T-helper 2 cell treated with Interferon-gamma antibody and Interleukin-4, amounts not matched to agents 5 μg/mL and 100 μg/mL, for 36 hours (primary cell): ENCODE measurements at regions not wholly inside any gene's neighbourhood (a gene's known extent, or its start where the extent isn't known, plus 50 kb on each side); places are given as distances from the start of the nearest gene placed in this dataset.

ENCODE experiments used
- DNase-seq: peaks from one replicate; pipeline ENCODE4 v3.0.0; 2021; ENCODE audit warnings: low spot score
- H3K27ac Mint-ChIP-seq: one replicate; pipeline ENCODE4 v1.8.0; 2021; ENCODE audit warnings: mild to moderate bottlenecking, mixed read lengths
- H3K27me3 Mint-ChIP-seq: one replicate; pipeline ENCODE4 v1.8.0; 2021; ENCODE audit warnings: low read depth, mixed read lengths
- H3K36me3 Mint-ChIP-seq: one replicate; pipeline ENCODE4 v1.8.0; 2021; ENCODE audit warnings: low read depth, mixed read lengths
- H3K4me1 Mint-ChIP-seq: one replicate; pipeline ENCODE4 v1.8.0; 2021; ENCODE audit warnings: low read depth, mixed read lengths
- H3K4me3 Mint-ChIP-seq: one replicate; pipeline ENCODE4 v1.8.0; 2022; ENCODE audit warnings: mild to moderate bottlenecking, moderate library complexity, mixed read lengths
- H3K9me3 Mint-ChIP-seq: one replicate; pipeline ENCODE4 v1.8.0; 2021; ENCODE audit warnings: mixed read lengths

- DNase-seq = no peak
- Mint-ChIP-seq H3K27me3 (no peaks in the 10 kb centered on the region), H3K4me1 (no peaks in the 10 kb centered on the region), H3K36me3 (no peaks in the 10 kb centered on the region), H3K4me3 (no peak overlapping the region), H3K9me3 (no peaks in the 10 kb centered on the region), H3K27ac (no peak overlapping the region)
These were observed 167.5 kb upstream of the FRMPD4 start for GRCh38 chrX:11970578-11971359.

GRCh38 chrX:11976663-11977062 is 161.6 kb upstream of the FRMPD4 start:
- H3K36me3 Mint-ChIP-seq = no peaks in the 10 kb centered on the region
- H3K4me1 Mint-ChIP-seq = no peaks in the 10 kb centered on the region
- H3K4me3 Mint-ChIP-seq = no peak overlapping the region
- no peak overlapping the region for H3K27ac Mint-ChIP-seq
- no peaks in the 10 kb centered on the region for H3K9me3 Mint-ChIP-seq
- DNase-seq = no peak
- no peaks in the 10 kb centered on the region for H3K27me3 Mint-ChIP-seq

- Mint-ChIP-seq H3K36me3 (no peaks in the 10 kb centered on the region), H3K27ac (no peak overlapping the region), H3K27me3 (no peaks in the 10 kb centered on the region), H3K9me3 (no peaks in the 10 kb centered on the region), H3K4me3 (no peak overlapping the region), H3K4me1 (no peaks in the 10 kb centered on the region)
- DNase-seq = no peak
These were observed 146.0 kb upstream of the FRMPD4 start for GRCh38 chrX:11992271-11992670.

- no peak overlapping the region for H3K27ac Mint-ChIP-seq
- H3K36me3 Mint-ChIP-seq = no peaks in the 10 kb centered on the region
- no peaks in the 10 kb centered on the region for H3K4me1 Mint-ChIP-seq
- H3K27me3 Mint-ChIP-seq = no peaks in the 10 kb centered on the region
- no peak for DNase-seq
- H3K9me3 Mint-ChIP-seq = no peaks in the 10 kb centered on the region
- H3K4me3 Mint-ChIP-seq = no peak overlapping the region
These were observed 143.1 kb upstream of the FRMPD4 start for GRCh38 chrX:11995146-11995545.

- no peaks in the 10 kb centered on the region for H3K27me3 Mint-ChIP-seq
- no peak for DNase-seq
These were observed 141.5 kb upstream of the FRMPD4 start for GRCh38 chrX:11996810-11997209.

GRCh38 chrX:11998944-11999343 is 139.3 kb upstream of the FRMPD4 start:
- Mint-ChIP-seq H3K27ac (no peak overlapping the region), H3K4me3 (no peak overlapping the region), H3K27me3 (no peaks in the 10 kb centered on the region), H3K4me1 (no peaks in the 10 kb centered on the region), H3K9me3 (no peaks in the 10 kb centered on the region), H3K36me3 (no peaks in the 10 kb centered on the region)
- DNase-seq = no peak

More at GRCh38 chrX:11996810-11997209, 141.5 kb upstream of the FRMPD4 start:
- no peaks in the 10 kb centered on the region for H3K36me3 Mint-ChIP-seq
- H3K9me3 Mint-ChIP-seq = no peaks in the 10 kb centered on the region
- no peak overlapping the region for H3K27ac Mint-ChIP-seq
- no peak overlapping the region for H3K4me3 Mint-ChIP-seq
- H3K4me1 Mint-ChIP-seq = no peaks in the 10 kb centered on the region

GRCh38 chrX:12002876-12003275 is 135.4 kb upstream of the FRMPD4 start:
- DNase-seq = no peak
- no peaks in the 10 kb centered on the region for H3K9me3 Mint-ChIP-seq
- H3K4me3 Mint-ChIP-seq = no peak overlapping the region
- H3K27me3 Mint-ChIP-seq = no peaks in the 10 kb centered on the region
- H3K27ac Mint-ChIP-seq = no peak overlapping the region
- H3K4me1 Mint-ChIP-seq = no peaks in the 10 kb centered on the region
- H3K36me3 Mint-ChIP-seq = no peaks in the 10 kb centered on the region

- Mint-ChIP-seq H3K36me3 (no peaks in the 10 kb centered on the region), H3K4me3 (no peak overlapping the region), H3K27ac (no peak overlapping the region), H3K4me1 (no peaks in the 10 kb centered on the region), H3K9me3 (no peaks in the 10 kb centered on the region), H3K27me3 (no peaks in the 10 kb centered on the region)
- no peak for DNase-seq
These were observed 130.4 kb upstream of the FRMPD4 start for GRCh38 chrX:12007881-12008280.

- Mint-ChIP-seq H3K27me3 (no peaks in the 10 kb centered on the region), H3K27ac (no peak overlapping the region), H3K36me3 (no peaks in the 10 kb centered on the region), H3K4me1 (no peaks in the 10 kb centered on the region), H3K4me3 (no peak overlapping the region), H3K9me3 (no peaks in the 10 kb centered on the region)
- DNase-seq = no peak
These were observed 127.8 kb upstream of the FRMPD4 start for GRCh38 chrX:12010436-12010835.

- no peaks in the 10 kb centered on the region for H3K9me3 Mint-ChIP-seq
- H3K36me3 Mint-ChIP-seq = no peaks in the 10 kb centered on the region
- H3K27me3 Mint-ChIP-seq = no peaks in the 10 kb centered on the region
- no peak overlapping the region for H3K27ac Mint-ChIP-seq
- no peaks in the 10 kb centered on the region for H3K4me1 Mint-ChIP-seq
- no peak overlapping the region for H3K4me3 Mint-ChIP-seq
- no peak for DNase-seq
These were observed 127.2 kb upstream of the FRMPD4 start for GRCh38 chrX:12011075-12011474.

GRCh38 chrX:12013211-12013618 is 125.1 kb upstream of the FRMPD4 start:
- H3K4me3 Mint-ChIP-seq = no peak overlapping the region
- DNase-seq = no peak
- no peaks in the 10 kb centered on the region for H3K36me3 Mint-ChIP-seq
- H3K27me3 Mint-ChIP-seq = no peaks in the 10 kb centered on the region
- no peaks in the 10 kb centered on the region for H3K4me1 Mint-ChIP-seq
- H3K9me3 Mint-ChIP-seq = no peaks in the 10 kb centered on the region
- H3K27ac Mint-ChIP-seq = no peak overlapping the region

GRCh38 chrX:12021698-12022097 is 116.6 kb upstream of the FRMPD4 start:
- H3K4me1 Mint-ChIP-seq = no peaks in the 10 kb centered on the region
- H3K9me3 Mint-ChIP-seq = no peaks in the 10 kb centered on the region
- no peak for DNase-seq
- H3K4me3 Mint-ChIP-seq = no peak overlapping the region
- no peaks in the 10 kb centered on the region for H3K27me3 Mint-ChIP-seq
- no peak overlapping the region for H3K27ac Mint-ChIP-seq
- H3K36me3 Mint-ChIP-seq = no peaks in the 10 kb centered on the region

GRCh38 chrX:12026481-12026880 is 111.8 kb upstream of the FRMPD4 start:
- Mint-ChIP-seq H3K27me3 (no peaks in the 10 kb centered on the region), H3K9me3 (no peaks in the 10 kb centered on the region), H3K4me1 (no peaks in the 10 kb centered on the region), H3K4me3 (no peak overlapping the region), H3K27ac (no peak overlapping the region), H3K36me3 (no peaks in the 10 kb centered on the region)
- no peak for DNase-seq

- H3K27ac Mint-ChIP-seq = no peak overlapping the region
- no peak for DNase-seq
- no peaks in the 10 kb centered on the region for H3K4me1 Mint-ChIP-seq
- H3K4me3 Mint-ChIP-seq = no peak overlapping the region
- H3K36me3 Mint-ChIP-seq = no peaks in the 10 kb centered on the region
- no peaks in the 10 kb centered on the region for H3K27me3 Mint-ChIP-seq
- H3K9me3 Mint-ChIP-seq = no peaks in the 10 kb centered on the region
These were observed 106.2 kb upstream of the FRMPD4 start for GRCh38 chrX:12032082-12032481.

GRCh38 chrX:12034741-12035140 is 103.5 kb upstream of the FRMPD4 start:
- no peak overlapping the region for H3K27ac Mint-ChIP-seq
- H3K4me3 Mint-ChIP-seq = no peak overlapping the region

More at GRCh38 chrX:12034741-12035140, 103.5 kb upstream of the FRMPD4 start:
- Mint-ChIP-seq H3K4me1 (no peaks in the 10 kb centered on the region), H3K9me3 (no peaks in the 10 kb centered on the region), H3K27me3 (no peaks in the 10 kb centered on the region), H3K36me3 (no peaks in the 10 kb centered on the region)
- DNase-seq = no peak
